ENCODE measurements at regions not wholly inside any gene's neighbourhood (a gene's known extent, or its start where the extent isn't known, plus 50 kb on each side); places are given as distances from the start of the nearest gene placed in this dataset.

- TF ChIP-seq ZFX (IDR thresholded peaks at IDR 0.05; ENCODE audit: borderline replicate concordance) (no peak), CTCF (IDR thresholded peaks at IDR 0.05) (no peak)
- no peak overlapping the region for H3K27ac ChIP-seq
Measured at GRCh38 chr13:64075543-64076271, 2660.1 kb upstream of the PCDH20 start.

- TF ChIP-seq ZFX (IDR thresholded peaks at IDR 0.05; ENCODE audit: borderline replicate concordance) (no peak), CTCF (IDR thresholded peaks at IDR 0.05) (no peak)
Measured at GRCh38 chr13:64074971-64075474, 2659.4 kb upstream of the PCDH20 start.

GRCh38 chr13:64073203-64073602, 2657.6 kb upstream of the PCDH20 start:
- TF ChIP-seq ZFX (IDR thresholded peaks at IDR 0.05; ENCODE audit: borderline replicate concordance), result no peak
- TF ChIP-seq CTCF (IDR thresholded peaks at IDR 0.05), result no peak
- no peak overlapping the region for H3K27ac ChIP-seq

More at GRCh38 chr13:64074971-64075474, 2659.4 kb upstream of the PCDH20 start:
- no peak overlapping the region for H3K27ac ChIP-seq

- TF ChIP-seq CTCF (IDR thresholded peaks at IDR 0.05), result no peak
- TF ChIP-seq ZFX (IDR thresholded peaks at IDR 0.05; ENCODE audit: borderline replicate concordance), result no peak
- no peak overlapping the region for H3K27ac ChIP-seq
Measured at GRCh38 chr13:64071352-64071751, 2655.7 kb upstream of the PCDH20 start.

GRCh38 chr13:64069892-64070291, 2654.2 kb upstream of the PCDH20 start:
- H3K27ac ChIP-seq, result no peak overlapping the region
- TF ChIP-seq ZFX (IDR thresholded peaks at IDR 0.05; ENCODE audit: borderline replicate concordance), result no peak
- no peak for TF ChIP-seq CTCF (IDR thresholded peaks at IDR 0.05)

GRCh38 chr13:64066711-64067110, 2651.1 kb upstream of the PCDH20 start:
- no peak for TF ChIP-seq ZFX (IDR thresholded peaks at IDR 0.05; ENCODE audit: borderline replicate concordance)
- no peak for TF ChIP-seq CTCF (IDR thresholded peaks at IDR 0.05)
- no peak overlapping the region for H3K27ac ChIP-seq

- no peak overlapping the region for H3K27ac ChIP-seq
- TF ChIP-seq ZFX (IDR thresholded peaks at IDR 0.05; ENCODE audit: borderline replicate concordance) (no peak), CTCF (IDR thresholded peaks at IDR 0.05) (no peak)
Measured at GRCh38 chr13:64061649-64062048, 2646.0 kb upstream of the PCDH20 start.

Measured in 22Rv1 (cell line).